Neuronal stem cell (in vitro differentiated cells): ENCODE measurements at regions not wholly inside any gene's neighbourhood (a gene's known extent, or its start where the extent isn't known, plus 50 kb on each side); places are given as distances from the start of the nearest gene placed in this dataset.

ENCODE experiments used
- DNase-seq: peaks from one replicate; pipeline ENCODE4 v3.0.0-alpha.2; 2013; ENCODE audit warnings: low spot score
- H2AFZ ChIP-seq: one replicate; pipeline ENCODE4 v1.6.1; 2013; ENCODE audit warnings: mild to moderate bottlenecking, low read length, inconsistent platforms
- H2AK5ac ChIP-seq: 2 replicates; pipeline ENCODE4 v1.6.1; 2013; ENCODE audit warnings: low read depth, mild to moderate bottlenecking, inconsistent platforms, low read length, moderate library complexity, mixed read lengths
- H2BK120ac ChIP-seq: 2 replicates; pipeline ENCODE4 v1.6.1; 2013; ENCODE audit warnings: low read depth, mild to moderate bottlenecking, inconsistent platforms, low read length, moderate library complexity, mixed read lengths
- H2BK12ac ChIP-seq: one replicate; pipeline ENCODE4 v1.6.1; 2013; ENCODE audit warnings: low read length, inconsistent platforms
- H2BK15ac ChIP-seq: 2 replicates; pipeline ENCODE4 v1.6.1; 2013; ENCODE audit warnings: mild to moderate bottlenecking, low read length, inconsistent platforms, mixed read lengths
- H2BK5ac ChIP-seq: one replicate; pipeline ENCODE4 v1.6.1; 2013; ENCODE audit warnings: inconsistent platforms, mild to moderate bottlenecking, low read length, moderate library complexity
- H3K14ac ChIP-seq: one replicate; pipeline ENCODE4 v1.6.1; 2013; ENCODE audit warnings: low read length, inconsistent platforms
- H3K18ac ChIP-seq: 2 replicates; pipeline ENCODE4 v1.6.1; 2013; ENCODE audit warnings: low read length, inconsistent platforms
- H3K23ac ChIP-seq: 2 replicates; pipeline ENCODE4 v1.6.1; 2013; ENCODE audit warnings: low read depth, mild to moderate bottlenecking, mixed read lengths, low read length, inconsistent platforms; ENCODE audit not compliant: poor library complexity
- H3K27ac ChIP-seq: replicated peaks from 3 replicates; pipeline ENCODE4 v1.5.1; 2013; ENCODE audit warnings: low read length, inconsistent platforms
- H3K27me3 ChIP-seq, 3 experiments: 2 replicates each; pipeline ENCODE4 v1.6.1; 2013; ENCODE audit warnings: low read length in 3 of 3, mild to moderate bottlenecking in 2 of 3, inconsistent platforms in 1 of 3, low read depth in 1 of 3, mixed read lengths in 1 of 3, moderate library complexity in 1 of 3; ENCODE audit not compliant: control insufficient read depth in 3 of 3, insufficient read depth in 3 of 3
- H3K36me3 ChIP-seq, 2 donors: replicated peaks in 1 of 2; 2 replicates each; pipeline ENCODE4 v1.6.1; 2013; ENCODE audit warnings: low read length in 2 of 2; ENCODE audit not compliant: control insufficient read depth in 2 of 2, insufficient read depth in 2 of 2
- H3K4ac ChIP-seq: 2 replicates; pipeline ENCODE4 v1.6.1; 2013; ENCODE audit warnings: inconsistent platforms, mild to moderate bottlenecking, low read length, moderate library complexity
- H3K4me1 ChIP-seq, 2 donors: 1 replicate in 1 of 2; 2 replicates in 1 of 2; pipeline ENCODE4 v1.6.1; 2013; ENCODE audit warnings: low read length in 2 of 2, low read depth in 1 of 2; ENCODE audit not compliant: control insufficient read depth in 2 of 2, insufficient read depth in 1 of 2
- H3K4me2 ChIP-seq: one replicate; pipeline ENCODE4 v1.6.1; 2013; ENCODE audit warnings: mild to moderate bottlenecking, low read length, inconsistent platforms; ENCODE audit not compliant: insufficient read depth, poor library complexity, severe bottlenecking
- H3K4me3 ChIP-seq, 2 donors: 2 replicates each; pipeline ENCODE4 v1.5.1; 2013; ENCODE audit warnings: low read length in 2 of 2, mild to moderate bottlenecking in 2 of 2, inconsistent platforms in 1 of 2, moderate library complexity in 1 of 2
- H3K79me1 ChIP-seq: one replicate; pipeline ENCODE4 v1.6.1; 2013; ENCODE audit warnings: low read depth, mild to moderate bottlenecking, inconsistent platforms, low read length, moderate library complexity
- H3K9ac ChIP-seq: one replicate; pipeline ENCODE4 v1.6.1; 2013; ENCODE audit warnings: mild to moderate bottlenecking, low read depth, low read length, inconsistent platforms; ENCODE audit not compliant: poor library complexity
- H3K9me3 ChIP-seq, 2 donors: replicated peaks in 1 of 2; 2 replicates each; pipeline versions ENCODE3 to v1.6.1; 2013; ENCODE audit warnings: low read length in 2 of 2, mild to moderate bottlenecking in 2 of 2, inconsistent platforms in 1 of 2, low read depth in 1 of 2, mixed read lengths in 1 of 2, moderate library complexity in 1 of 2; ENCODE audit not compliant: control insufficient read depth in 2 of 2, insufficient read depth in 1 of 2
- H4K8ac ChIP-seq: one replicate; pipeline ENCODE4 v1.6.1; 2013; ENCODE audit warnings: low read depth, mild to moderate bottlenecking, inconsistent platforms, low read length, moderate library complexity
- H4K91ac ChIP-seq: one replicate; pipeline ENCODE4 v1.6.1; 2013; ENCODE audit warnings: low read length, low read depth, mild to moderate bottlenecking, inconsistent platforms; ENCODE audit not compliant: poor library complexity
- whole genome bisulfite sequencing, 2 donors: extraction: QIAGEN DNeasy Blood & Tissue Kit; methylation state at CpG; one replicate each; pipeline ENCODE4 v1.1.7; 2013; ENCODE audit warnings: missing lambda C conversion rate in 2 of 2, mixed read lengths in 1 of 2; ENCODE audit not compliant: insufficient read length in 2 of 2, insufficient replicate concordance in 1 of 2; ENCODE audit errors: extremely low coverage in 2 of 2; 5-methylcytosine and 5-hydroxymethylcytosine counted together

DNA sequence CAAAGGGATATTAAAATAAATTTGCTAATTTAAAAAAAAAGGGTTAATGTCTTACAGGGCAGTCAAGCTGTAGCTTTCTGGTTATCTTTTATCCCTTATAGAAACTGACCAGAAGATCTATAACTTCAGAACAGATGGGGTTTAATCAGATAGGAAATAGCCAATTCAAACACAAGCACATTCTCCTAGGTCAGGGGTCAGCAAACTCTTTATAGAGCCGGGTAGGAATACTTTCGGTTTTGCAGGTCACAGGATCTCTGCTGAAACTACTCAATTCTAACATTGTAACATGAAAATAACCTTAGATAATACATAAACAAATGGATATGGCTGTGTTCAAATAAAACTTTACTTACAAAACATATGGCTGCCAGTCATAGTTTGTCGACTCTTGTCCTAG, 479.8 kb downstream of the ADRA2A start:
- Histone ChIP-seq H3K14ac (no peak overlapping the region), H3K9me3 (no peaks in the 10 kb centered on the region), H3K27me3 (no peaks in the 10 kb centered on the region), H3K23ac (no peak overlapping the region), H3K4ac (no peak overlapping the region), H2AFZ (no peak overlapping the region), H3K79me1 (no peaks in the 10 kb centered on the region), H3K9ac (no peak overlapping the region), H4K8ac (no peak overlapping the region), H3K4me3 (no peak overlapping the region), H3K27ac (no peak overlapping the region), H2BK5ac (no peak overlapping the region), H3K4me2 (no peak overlapping the region), H2AK5ac (no peak overlapping the region), H2BK120ac (no peak overlapping the region), H3K18ac (no peak overlapping the region), H2BK15ac (no peak overlapping the region), H3K4me1 (no peaks in the 10 kb centered on the region), H2BK12ac (no peak overlapping the region), H4K91ac (no peak overlapping the region), H3K36me3 (no peaks in the 10 kb centered on the region)
- DNase-seq: no peak
- WGBS, 2 donors: no CpG with 5 or more reads among the region's 3 CpGs

DNA sequence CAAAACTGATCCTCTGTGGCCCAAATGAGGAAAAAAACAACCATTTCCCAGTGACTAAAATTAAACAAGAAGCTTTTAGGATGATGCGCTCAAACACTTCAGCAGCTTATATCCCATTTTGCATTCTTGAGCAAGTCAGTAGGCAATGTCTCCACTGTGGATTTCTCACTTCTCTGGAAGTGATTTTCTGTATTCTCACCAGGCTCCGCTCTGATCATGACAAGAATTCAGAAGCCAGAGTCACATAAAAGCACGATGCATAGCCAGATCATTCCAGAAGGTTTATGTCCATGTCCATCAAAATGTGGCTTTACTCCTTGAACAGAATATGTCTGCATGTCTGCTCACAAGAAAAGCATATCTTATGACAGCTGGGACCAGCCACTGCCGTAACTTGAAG, 481.4 kb downstream of the ADRA2A start:
- H3K36me3 ChIP-seq: no peaks in the 10 kb centered on the region
- H2BK5ac ChIP-seq: no peak overlapping the region
- H2BK15ac ChIP-seq: no peak overlapping the region
- H3K27me3 ChIP-seq: no peaks in the 10 kb centered on the region
- H3K4ac ChIP-seq: no peak overlapping the region
- H2BK12ac ChIP-seq: no peak overlapping the region
- H3K14ac ChIP-seq: no peak overlapping the region
- H3K4me1 ChIP-seq: no peaks in the 10 kb centered on the region
- no peak overlapping the region for H3K9ac ChIP-seq
- no CpG with 5 or more reads among the region's 4 CpGs for WGBS, 2 donors
- H2BK120ac ChIP-seq: no peak overlapping the region
- no peak overlapping the region for H2AFZ ChIP-seq
- H3K4me3 ChIP-seq: no peak overlapping the region
- no peak overlapping the region for H2AK5ac ChIP-seq
- H3K27ac ChIP-seq: no peak overlapping the region
- H3K4me2 ChIP-seq: no peak overlapping the region
- no peak overlapping the region for H4K8ac ChIP-seq
- no peaks in the 10 kb centered on the region for H3K9me3 ChIP-seq
- no peak for DNase-seq
- no peaks in the 10 kb centered on the region for H3K79me1 ChIP-seq
- H3K23ac ChIP-seq: no peak overlapping the region
- H4K91ac ChIP-seq: no peak overlapping the region
- no peak overlapping the region for H3K18ac ChIP-seq

DNA sequence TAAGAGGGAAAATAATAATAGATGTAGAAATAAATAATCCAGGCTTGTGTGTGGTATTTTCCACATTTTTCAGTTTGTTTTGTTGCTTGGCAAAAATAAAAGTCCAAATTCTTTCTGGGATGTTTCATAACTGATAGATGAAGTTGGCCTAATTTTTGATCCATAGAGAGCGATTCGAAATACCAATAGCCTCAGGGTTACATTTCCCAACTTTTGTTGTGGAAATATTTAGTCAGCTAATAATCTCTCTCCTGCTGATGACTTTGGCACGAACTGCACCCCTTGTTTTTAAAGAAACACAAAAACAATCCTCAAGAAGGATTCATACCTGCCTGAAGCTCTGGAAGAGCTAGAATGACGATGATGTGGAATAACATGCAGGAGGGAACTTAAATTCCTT, 483.2 kb downstream of the ADRA2A start:
- H3K9ac ChIP-seq: no peak overlapping the region
- no peaks in the 10 kb centered on the region for H3K36me3 ChIP-seq
- no peak overlapping the region for H2AK5ac ChIP-seq
- DNase-seq: no peak
- no CpG with 5 or more reads among the region's 4 CpGs for WGBS, 2 donors
- no peak overlapping the region for H3K27ac ChIP-seq
- no peak overlapping the region for H4K8ac ChIP-seq
- no peaks in the 10 kb centered on the region for H3K9me3 ChIP-seq
- H3K27me3 ChIP-seq: no peaks in the 10 kb centered on the region
- H2BK12ac ChIP-seq: no peak overlapping the region
- H2AFZ ChIP-seq: no peak overlapping the region
- no peak overlapping the region for H3K18ac ChIP-seq
- no peak overlapping the region for H3K4ac ChIP-seq
- H3K4me3 ChIP-seq: no peak overlapping the region
- no peaks in the 10 kb centered on the region for H3K79me1 ChIP-seq
- H2BK5ac ChIP-seq: no peak overlapping the region
- H2BK120ac ChIP-seq: no peak overlapping the region
- no peak overlapping the region for H3K14ac ChIP-seq
- H3K4me1 ChIP-seq: no peaks in the 10 kb centered on the region
- H3K23ac ChIP-seq: no peak overlapping the region
- H3K4me2 ChIP-seq: no peak overlapping the region
- no peak overlapping the region for H4K91ac ChIP-seq
- no peak overlapping the region for H2BK15ac ChIP-seq

DNA sequence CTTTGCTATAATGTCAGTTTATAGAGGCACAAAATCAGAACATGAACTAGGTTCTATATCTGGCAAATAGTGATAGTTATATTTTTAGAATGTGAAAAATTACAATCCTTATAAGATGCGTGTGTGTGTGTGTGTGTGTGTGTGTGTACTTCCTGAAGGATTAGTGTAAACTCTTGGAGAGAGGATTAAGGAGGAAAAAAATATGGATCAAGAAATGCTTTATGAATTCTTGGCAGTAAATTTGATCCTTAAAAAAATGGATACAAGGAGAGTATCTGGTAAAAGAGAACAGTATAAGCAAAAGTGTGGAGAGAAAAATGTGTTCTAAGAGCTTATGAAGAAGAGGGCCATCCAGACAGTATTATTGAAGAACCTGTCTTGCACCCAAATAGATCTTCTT, 484.3 kb downstream of the ADRA2A start:
- Histone ChIP-seq H3K27ac (no peak overlapping the region), H2BK120ac (no peak overlapping the region), H3K9ac (no peak overlapping the region), H3K4ac (no peak overlapping the region), H3K14ac (no peak overlapping the region), H4K91ac (no peak overlapping the region), H3K18ac (no peak overlapping the region), H3K27me3 (no peaks in the 10 kb centered on the region), H3K4me2 (no peak overlapping the region), H2BK12ac (no peak overlapping the region), H3K79me1 (no peaks in the 10 kb centered on the region), H3K4me3 (no peak overlapping the region), H2BK5ac (no peak overlapping the region), H2BK15ac (no peak overlapping the region), H3K23ac (no peak overlapping the region), H3K4me1 (no peaks in the 10 kb centered on the region), H3K9me3 (no peaks in the 10 kb centered on the region), H2AFZ (no peak overlapping the region), H3K36me3 (no peaks in the 10 kb centered on the region), H4K8ac (no peak overlapping the region), H2AK5ac (no peak overlapping the region)
- no CpG with 5 or more reads among the region's 1 CpG for WGBS, 2 donors
- DNase-seq: no peak
